HL-60 (cell line): ENCODE measurements at regions not wholly inside any gene's neighbourhood (a gene's known extent, or its start where the extent isn't known, plus 50 kb on each side); places are given as distances from the start of the nearest gene placed in this dataset.

Source experiments
- DNase-seq, 2 experiments: peaks; one replicate each; pipeline ENCODE4 v3.0.0-alpha.2; 2010 to 2020; ENCODE audit warnings: low read depth in 1 of 2, low spot score in 1 of 2
- H3K27ac ChIP-seq: fragments of 250-450 bp; sonication (Bioruptor Pico); replicated peaks from 2 replicates; pipeline ENCODE4 v1.5.1; 2020; ENCODE audit warnings: mild to moderate bottlenecking, moderate library complexity
- H3K27me3 ChIP-seq: fragments of 250-450 bp; sonication (Bioruptor Pico); 2 replicates; pipeline ENCODE4 v1.5.1; 2021; ENCODE audit warnings: mild to moderate bottlenecking, moderate library complexity; ENCODE audit not compliant: insufficient read depth, poor library complexity, severe bottlenecking
- H3K4me3 ChIP-seq: replicated peaks from 2 replicates; pipeline ENCODE4 v1.5.1; 2011; ENCODE audit warnings: mild to moderate bottlenecking, control low read depth, low read length; ENCODE audit not compliant: insufficient read depth
- GABPA ChIP-seq: IDR thresholded peaks from 2 replicates; pipeline ENCODE4 v1.6.1; 2012; ENCODE audit warnings: low read depth
- POLR2AphosphoS5 ChIP-seq: IDR thresholded peaks from 2 replicates; pipeline ENCODE4 v1.6.1; 2012; ENCODE audit warnings: low read depth
- REST ChIP-seq: IDR thresholded peaks from 2 replicates; pipeline ENCODE4 v1.6.1; 2012; ENCODE audit warnings: low read depth; ENCODE audit not compliant: insufficient replicate concordance
- SPI1 ChIP-seq: IDR thresholded peaks from 2 replicates; pipeline ENCODE4 v1.6.1; 2012; ENCODE audit warnings: low read depth, mild to moderate bottlenecking, borderline replicate concordance
- TF ChIP-seq, protein P1 (sequence below): IDR thresholded peaks from one replicate; pipeline ENCODE4 v1.5.1; 2011; ENCODE audit warnings: low read length, control low read depth, inconsistent platforms; ENCODE audit not compliant: insufficient read depth

GRCh38 chr2:341912-342311 lies 54.0 kb upstream of the ALKAL2 start:
- Histone ChIP-seq H3K27me3 (no peaks in the 10 kb centered on the region), H3K27ac (no peak overlapping the region), H3K4me3 (no peak overlapping the region)
- no peak for DNase-seq
- TF ChIP-seq POLR2AphosphoS5: no peak
- no peak for TF ChIP-seq SPI1
- TF ChIP-seq, protein P1, sequence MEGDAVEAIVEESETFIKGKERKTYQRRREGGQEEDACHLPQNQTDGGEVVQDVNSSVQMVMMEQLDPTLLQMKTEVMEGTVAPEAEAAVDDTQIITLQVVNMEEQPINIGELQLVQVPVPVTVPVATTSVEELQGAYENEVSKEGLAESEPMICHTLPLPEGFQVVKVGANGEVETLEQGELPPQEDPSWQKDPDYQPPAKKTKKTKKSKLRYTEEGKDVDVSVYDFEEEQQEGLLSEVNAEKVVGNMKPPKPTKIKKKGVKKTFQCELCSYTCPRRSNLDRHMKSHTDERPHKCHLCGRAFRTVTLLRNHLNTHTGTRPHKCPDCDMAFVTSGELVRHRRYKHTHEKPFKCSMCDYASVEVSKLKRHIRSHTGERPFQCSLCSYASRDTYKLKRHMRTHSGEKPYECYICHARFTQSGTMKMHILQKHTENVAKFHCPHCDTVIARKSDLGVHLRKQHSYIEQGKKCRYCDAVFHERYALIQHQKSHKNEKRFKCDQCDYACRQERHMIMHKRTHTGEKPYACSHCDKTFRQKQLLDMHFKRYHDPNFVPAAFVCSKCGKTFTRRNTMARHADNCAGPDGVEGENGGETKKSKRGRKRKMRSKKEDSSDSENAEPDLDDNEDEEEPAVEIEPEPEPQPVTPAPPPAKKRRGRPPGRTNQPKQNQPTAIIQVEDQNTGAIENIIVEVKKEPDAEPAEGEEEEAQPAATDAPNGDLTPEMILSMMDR: no peak

DNA sequence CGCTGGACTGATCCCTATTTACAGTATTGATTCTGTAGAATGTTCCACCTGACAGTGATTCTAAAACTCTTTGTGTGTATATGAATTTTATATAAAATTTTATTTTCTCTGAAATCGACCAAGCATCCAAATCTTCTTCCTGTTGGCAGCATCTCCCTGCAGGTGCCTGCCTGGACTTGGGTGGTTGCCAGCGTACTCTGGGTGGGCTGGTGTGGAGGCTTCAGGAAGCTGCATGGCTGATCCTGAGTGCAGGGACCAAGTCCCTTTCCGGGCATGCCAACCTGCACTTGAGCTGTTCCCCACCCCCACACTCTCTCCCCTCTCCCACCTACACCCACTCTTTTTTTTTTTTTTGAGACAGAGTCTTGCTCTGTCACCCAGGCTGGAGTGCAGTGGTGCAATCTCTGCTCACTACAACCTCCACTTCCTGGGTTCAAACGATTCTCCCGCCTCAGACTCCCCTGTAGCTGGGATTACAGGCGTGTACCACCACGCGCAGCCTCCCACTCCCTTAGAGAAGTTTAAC lies 53.2 kb upstream of the ALKAL2 start:
- Histone ChIP-seq H3K4me3 (no peak overlapping the region), H3K27ac (no peak overlapping the region), H3K27me3 (no peaks in the 10 kb centered on the region)
- DNase-seq: no peak
- TF ChIP-seq GABPA: no peak
- TF ChIP-seq, protein P1: no peak
- no peak for TF ChIP-seq POLR2AphosphoS5
- no peak for TF ChIP-seq SPI1
- TF ChIP-seq REST: no peak
